ENCODE measurements at regions not wholly inside any gene's neighbourhood (a gene's known extent, or its start where the extent isn't known, plus 50 kb on each side); places are given as distances from the start of the nearest gene placed in this dataset.

- H3K36me3 ChIP-seq (ENCODE audit: control insufficient read depth in 5 of 5, insufficient read depth in 5 of 5, low read length in 5 of 5): no peaks in the 10 kb centered on the region
- no peaks in the 10 kb centered on the region for H3K9me3 ChIP-seq (ENCODE audit: control insufficient read depth in 5 of 5, low read length in 5 of 5)
- no peaks in the 10 kb centered on the region for H3K4me1 ChIP-seq (ENCODE audit: control insufficient read depth in 5 of 5, insufficient read depth in 5 of 5, low read length in 5 of 5)
- H3K4me3 ChIP-seq (ENCODE audit: low read depth in 1 of 5, low read length in 5 of 5): no peak overlapping the region
- H3K27me3 ChIP-seq (ENCODE audit: control insufficient read depth in 5 of 5, insufficient read depth in 4 of 5, low read length in 5 of 5): no peaks in the 10 kb centered on the region
- H3K9ac ChIP-seq (ENCODE audit: low read length in 5 of 5): no peak overlapping the region
- H3K27ac ChIP-seq (ENCODE audit: low read depth, low read length): no peak overlapping the region
Observed at GRCh38 chr6:93621442-93621841, 202.1 kb upstream of the EPHA7 start.

- H3K27ac ChIP-seq (ENCODE audit: low read depth, low read length): no peak overlapping the region
- H3K4me3 ChIP-seq (ENCODE audit: low read depth in 1 of 5, low read length in 5 of 5): no peak overlapping the region
- no peaks in the 10 kb centered on the region for H3K27me3 ChIP-seq (ENCODE audit: control insufficient read depth in 5 of 5, insufficient read depth in 4 of 5, low read length in 5 of 5)
- no peaks in the 10 kb centered on the region for H3K4me1 ChIP-seq (ENCODE audit: control insufficient read depth in 5 of 5, insufficient read depth in 5 of 5, low read length in 5 of 5)
- H3K9ac ChIP-seq (ENCODE audit: low read length in 5 of 5): no peak overlapping the region
- no peaks in the 10 kb centered on the region for H3K9me3 ChIP-seq (ENCODE audit: control insufficient read depth in 5 of 5, low read length in 5 of 5)
- H3K36me3 ChIP-seq (ENCODE audit: control insufficient read depth in 5 of 5, insufficient read depth in 5 of 5, low read length in 5 of 5): no peaks in the 10 kb centered on the region
Observed at GRCh38 chr6:93604951-93605350, 185.6 kb upstream of the EPHA7 start.

GRCh38 chr6:93592417-93592816, 173.1 kb upstream of the EPHA7 start:
- H3K27me3 ChIP-seq (ENCODE audit: control insufficient read depth in 5 of 5, insufficient read depth in 4 of 5, low read length in 5 of 5): no peaks in the 10 kb centered on the region
- no peak overlapping the region for H3K27ac ChIP-seq (ENCODE audit: low read depth, low read length)
- no peak overlapping the region for H3K4me3 ChIP-seq (ENCODE audit: low read depth in 1 of 5, low read length in 5 of 5)
- H3K36me3 ChIP-seq (ENCODE audit: control insufficient read depth in 5 of 5, insufficient read depth in 5 of 5, low read length in 5 of 5): no peaks in the 10 kb centered on the region
- peaks cover 0 to 5% (median 0%) of the 10 kb centered on the region in 5 donors for H3K9me3 ChIP-seq (ENCODE audit: control insufficient read depth in 5 of 5, low read length in 5 of 5)
- H3K4me1 ChIP-seq (ENCODE audit: control insufficient read depth in 5 of 5, insufficient read depth in 5 of 5, low read length in 5 of 5): no peaks in the 10 kb centered on the region
- H3K9ac ChIP-seq (ENCODE audit: low read length in 5 of 5): no peak overlapping the region

GRCh38 chr6:93586306-93586705, 166.9 kb upstream of the EPHA7 start:
- peaks cover 0 to 2% (median 0%) of the 10 kb centered on the region in 5 donors for H3K9me3 ChIP-seq (ENCODE audit: control insufficient read depth in 5 of 5, low read length in 5 of 5)
- H3K9ac ChIP-seq (ENCODE audit: low read length in 5 of 5): no peak overlapping the region
- no peak overlapping the region for H3K27ac ChIP-seq (ENCODE audit: low read depth, low read length)
- H3K4me1 ChIP-seq (ENCODE audit: control insufficient read depth in 5 of 5, insufficient read depth in 5 of 5, low read length in 5 of 5): no peaks in the 10 kb centered on the region
- H3K27me3 ChIP-seq (ENCODE audit: control insufficient read depth in 5 of 5, insufficient read depth in 4 of 5, low read length in 5 of 5): no peaks in the 10 kb centered on the region
- no peak overlapping the region for H3K4me3 ChIP-seq (ENCODE audit: low read depth in 1 of 5, low read length in 5 of 5)
- no peaks in the 10 kb centered on the region for H3K36me3 ChIP-seq (ENCODE audit: control insufficient read depth in 5 of 5, insufficient read depth in 5 of 5, low read length in 5 of 5)

GRCh38 chr6:93584300-93584699, 164.9 kb upstream of the EPHA7 start:
- no peaks in the 10 kb centered on the region for H3K4me1 ChIP-seq (ENCODE audit: control insufficient read depth in 5 of 5, insufficient read depth in 5 of 5, low read length in 5 of 5)
- no peaks in the 10 kb centered on the region for H3K9me3 ChIP-seq (ENCODE audit: control insufficient read depth in 5 of 5, low read length in 5 of 5)
- H3K4me3 ChIP-seq (ENCODE audit: low read depth in 1 of 5, low read length in 5 of 5): no peak overlapping the region
- no peaks in the 10 kb centered on the region for H3K27me3 ChIP-seq (ENCODE audit: control insufficient read depth in 5 of 5, insufficient read depth in 4 of 5, low read length in 5 of 5)
- no peak overlapping the region for H3K27ac ChIP-seq (ENCODE audit: low read depth, low read length)
- no peaks in the 10 kb centered on the region for H3K36me3 ChIP-seq (ENCODE audit: control insufficient read depth in 5 of 5, insufficient read depth in 5 of 5, low read length in 5 of 5)
- no peak overlapping the region for H3K9ac ChIP-seq (ENCODE audit: low read length in 5 of 5)

GRCh38 chr6:93581371-93581770, 162.0 kb upstream of the EPHA7 start:
- no peaks in the 10 kb centered on the region for H3K4me1 ChIP-seq (ENCODE audit: control insufficient read depth in 5 of 5, insufficient read depth in 5 of 5, low read length in 5 of 5)
- no peak overlapping the region for H3K9ac ChIP-seq (ENCODE audit: low read length in 5 of 5)
- H3K4me3 ChIP-seq (ENCODE audit: low read depth in 1 of 5, low read length in 5 of 5): no peak overlapping the region
- H3K9me3 ChIP-seq (ENCODE audit: control insufficient read depth in 5 of 5, low read length in 5 of 5): no peaks in the 10 kb centered on the region
- H3K27ac ChIP-seq (ENCODE audit: low read depth, low read length): no peak overlapping the region
- no peaks in the 10 kb centered on the region for H3K27me3 ChIP-seq (ENCODE audit: control insufficient read depth in 5 of 5, insufficient read depth in 4 of 5, low read length in 5 of 5)
- no peaks in the 10 kb centered on the region for H3K36me3 ChIP-seq (ENCODE audit: control insufficient read depth in 5 of 5, insufficient read depth in 5 of 5, low read length in 5 of 5)

- no peak overlapping the region for H3K4me3 ChIP-seq (ENCODE audit: low read depth in 1 of 5, low read length in 5 of 5)
- H3K27me3 ChIP-seq (ENCODE audit: control insufficient read depth in 5 of 5, insufficient read depth in 4 of 5, low read length in 5 of 5): no peaks in the 10 kb centered on the region
- no peaks in the 10 kb centered on the region for H3K4me1 ChIP-seq (ENCODE audit: control insufficient read depth in 5 of 5, insufficient read depth in 5 of 5, low read length in 5 of 5)
- H3K9ac ChIP-seq (ENCODE audit: low read length in 5 of 5): no peak overlapping the region
- no peaks in the 10 kb centered on the region for H3K9me3 ChIP-seq (ENCODE audit: control insufficient read depth in 5 of 5, low read length in 5 of 5)
- no peaks in the 10 kb centered on the region for H3K36me3 ChIP-seq (ENCODE audit: control insufficient read depth in 5 of 5, insufficient read depth in 5 of 5, low read length in 5 of 5)
- no peak overlapping the region for H3K27ac ChIP-seq (ENCODE audit: low read depth, low read length)
Observed at GRCh38 chr6:93580446-93580845, 161.1 kb upstream of the EPHA7 start.

- no peaks in the 10 kb centered on the region for H3K36me3 ChIP-seq (ENCODE audit: control insufficient read depth in 5 of 5, insufficient read depth in 5 of 5, low read length in 5 of 5)
- no peaks in the 10 kb centered on the region for H3K4me1 ChIP-seq (ENCODE audit: control insufficient read depth in 5 of 5, insufficient read depth in 5 of 5, low read length in 5 of 5)
- no peaks in the 10 kb centered on the region for H3K9me3 ChIP-seq (ENCODE audit: control insufficient read depth in 5 of 5, low read length in 5 of 5)
- no peaks in the 10 kb centered on the region for H3K27me3 ChIP-seq (ENCODE audit: control insufficient read depth in 5 of 5, insufficient read depth in 4 of 5, low read length in 5 of 5)
- no peak overlapping the region for H3K9ac ChIP-seq (ENCODE audit: low read length in 5 of 5)
- no peak overlapping the region for H3K27ac ChIP-seq (ENCODE audit: low read depth, low read length)
- H3K4me3 ChIP-seq (ENCODE audit: low read depth in 1 of 5, low read length in 5 of 5): no peak overlapping the region
Observed at GRCh38 chr6:93575495-93576267, 156.3 kb upstream of the EPHA7 start.

- H3K27ac ChIP-seq (ENCODE audit: low read depth, low read length): no peak overlapping the region
- no peak overlapping the region for H3K9ac ChIP-seq (ENCODE audit: low read length in 5 of 5)
- H3K9me3 ChIP-seq (ENCODE audit: control insufficient read depth in 5 of 5, low read length in 5 of 5): no peaks in the 10 kb centered on the region
- H3K4me3 ChIP-seq (ENCODE audit: low read depth in 1 of 5, low read length in 5 of 5): no peak overlapping the region
- no peaks in the 10 kb centered on the region for H3K36me3 ChIP-seq (ENCODE audit: control insufficient read depth in 5 of 5, insufficient read depth in 5 of 5, low read length in 5 of 5)
- no peaks in the 10 kb centered on the region for H3K27me3 ChIP-seq (ENCODE audit: control insufficient read depth in 5 of 5, insufficient read depth in 4 of 5, low read length in 5 of 5)
- no peaks in the 10 kb centered on the region for H3K4me1 ChIP-seq (ENCODE audit: control insufficient read depth in 5 of 5, insufficient read depth in 5 of 5, low read length in 5 of 5)
Observed at GRCh38 chr6:93574299-93574698, 154.9 kb upstream of the EPHA7 start.

- H3K9me3 ChIP-seq (ENCODE audit: control insufficient read depth in 5 of 5, low read length in 5 of 5): no peaks in the 10 kb centered on the region
- no peaks in the 10 kb centered on the region for H3K36me3 ChIP-seq (ENCODE audit: control insufficient read depth in 5 of 5, insufficient read depth in 5 of 5, low read length in 5 of 5)
- H3K4me3 ChIP-seq (ENCODE audit: low read depth in 1 of 5, low read length in 5 of 5): no peak overlapping the region
- no peaks in the 10 kb centered on the region for H3K27me3 ChIP-seq (ENCODE audit: control insufficient read depth in 5 of 5, insufficient read depth in 4 of 5, low read length in 5 of 5)
- H3K9ac ChIP-seq (ENCODE audit: low read length in 5 of 5): no peak overlapping the region
- no peak overlapping the region for H3K27ac ChIP-seq (ENCODE audit: low read depth, low read length)
- no peaks in the 10 kb centered on the region for H3K4me1 ChIP-seq (ENCODE audit: control insufficient read depth in 5 of 5, insufficient read depth in 5 of 5, low read length in 5 of 5)
Observed at GRCh38 chr6:93571346-93571745, 152.0 kb upstream of the EPHA7 start.
